Naive thymus-derived CD4-positive, alpha-beta T cell (primary cell): ENCODE measurements at regions not wholly inside any gene's neighbourhood (a gene's known extent, or its start where the extent isn't known, plus 50 kb on each side); places are given as distances from the start of the nearest gene placed in this dataset.

ENCODE experiments used
- ATAC-seq: fragments of 150-1000 bp; cut with Tn5 transposase; 2 replicates; pipeline ENCODE4 v1.10.0; 2021; ENCODE audit warnings: mild to moderate bottlenecking, moderate library complexity
- CTCF ChIA-PET: fragments of 350-600 bp; sonication (Branson Sonifier 250); formaldehyde crosslinking; loops from one replicate; lab custom pipeline; 2021; ENCODE audit warnings: antibody characterized with exemption; lab: Charles Lee
- POLR2A ChIA-PET: fragments of 350-600 bp; sonication (Branson Sonifier 250); formaldehyde crosslinking; loops from one replicate; lab custom pipeline; 2021; ENCODE audit warnings: antibody characterized with exemption, inconsistent platforms; lab: Charles Lee
- DNase-seq, 9 donors: peaks; one replicate each; pipeline versions ENCODE4 v3.0.0 to v3.0.0-alpha.2; 2020 to 2022; ENCODE audit warnings: mixed read lengths in 1 of 9
- H3K27ac ChIP-seq: one replicate; pipeline ENCODE4 v1.7.0; 2013; ENCODE audit warnings: mild to moderate bottlenecking, low read depth, low read length, moderate library complexity
- H3K27me3 ChIP-seq, 2 donors: one replicate each; pipeline ENCODE4 v1.7.0; 2013; ENCODE audit warnings: low read length in 2 of 2, mild to moderate bottlenecking in 2 of 2, moderate library complexity in 2 of 2; ENCODE audit not compliant: control insufficient read depth in 2 of 2, insufficient read depth in 2 of 2
- H3K36me3 ChIP-seq, 3 experiments: 1 replicate in 2 of 3; 2 replicates in 1 of 3; pipeline ENCODE4 v1.7.0; 2013; ENCODE audit warnings: low read length in 3 of 3, mild to moderate bottlenecking in 3 of 3, moderate library complexity in 1 of 3; ENCODE audit not compliant: insufficient read depth in 3 of 3, control insufficient read depth in 2 of 3
- H3K4me1 ChIP-seq, 2 donors: one replicate each; pipeline ENCODE4 v1.7.0; 2013; ENCODE audit warnings: low read length in 2 of 2, mild to moderate bottlenecking in 2 of 2, moderate library complexity in 1 of 2; ENCODE audit not compliant: control insufficient read depth in 2 of 2, insufficient read depth in 2 of 2
- H3K4me3 ChIP-seq: 2 replicates; pipeline ENCODE4 v1.7.0; 2013; ENCODE audit warnings: mild to moderate bottlenecking, low read length
- H3K9me3 ChIP-seq, 3 experiments: 1 replicate in 2 of 3; 2 replicates in 1 of 3; pipeline ENCODE4 v1.7.0; 2013; ENCODE audit warnings: low read length in 3 of 3; ENCODE audit not compliant: control insufficient read depth in 2 of 3
- H3K27ac Mint-ChIP-seq, 9 donors: one replicate each; pipeline ENCODE4 v1.8.0; 2020 to 2022; ENCODE audit warnings: mixed read lengths in 9 of 9, mild to moderate bottlenecking in 8 of 9, moderate library complexity in 5 of 9, inconsistent platforms in 2 of 9
- H3K27me3 Mint-ChIP-seq, 5 donors: one replicate each; pipeline ENCODE4 v1.8.0; 2021 to 2022; ENCODE audit warnings: mixed read lengths in 5 of 5, mild to moderate bottlenecking in 1 of 5
- H3K36me3 Mint-ChIP-seq, 5 donors: one replicate each; pipeline ENCODE4 v1.8.0; 2020 to 2022; ENCODE audit warnings: mixed read lengths in 5 of 5, mild to moderate bottlenecking in 3 of 5, inconsistent platforms in 1 of 5
- H3K4me1 Mint-ChIP-seq, 7 donors: one replicate each; pipeline ENCODE4 v1.8.0; 2020 to 2022; ENCODE audit warnings: mixed read lengths in 7 of 7, mild to moderate bottlenecking in 3 of 7, inconsistent platforms in 1 of 7
- H3K4me3 Mint-ChIP-seq, 10 donors: one replicate each; pipeline ENCODE4 v1.8.0; 2020 to 2022; ENCODE audit warnings: mild to moderate bottlenecking in 10 of 10, mixed read lengths in 10 of 10, moderate library complexity in 6 of 10, inconsistent platforms in 2 of 10
- H3K9me3 Mint-ChIP-seq, 11 donors: one replicate each; pipeline ENCODE4 v1.8.0; 2020 to 2022; ENCODE audit warnings: mixed read lengths in 11 of 11, mild to moderate bottlenecking in 4 of 11, inconsistent platforms in 1 of 11, moderate library complexity in 1 of 11
- intact Hi-C, 2 donors: fragments of 100-400 bp; cut with micrococcal nuclease; formaldehyde crosslinking; loops; one replicate each; pipeline ENCODE4 v1.15.1; 2023

- Mint-ChIP-seq H3K4me1 (peaks cover 0 to 5% (median 0%) of the 10 kb centered on the region in 7 donors), H3K27ac (no peak overlapping the region)
- intact Hi-C loops, result loop anchor here in 1 of 2 donors (5.0 kb wide), 1 partner anchor 407 kb away; no protein-coding TSS in a partner anchor
Observed at GRCh38 chr14:39580696-39581095, 148.5 kb upstream of the FBXO33 start.

GRCh38 chr14:39576736-39577135 is 144.5 kb upstream of the FBXO33 start:
- no peak for ATAC-seq
- Mint-ChIP-seq H3K27ac (no peak overlapping the region), H3K4me3 (peak overlapping the region in 1 of 10 donors; percentile 32), H3K4me1 (no peaks in the 10 kb centered on the region), H3K27me3 (no peaks in the 10 kb centered on the region), H3K9me3 (peaks cover 0 to 52% (median 31%) of the 10 kb centered on the region in 11 donors), H3K36me3 (peaks cover 0 to 5% (median 3%) of the 10 kb centered on the region in 5 donors)
- Histone ChIP-seq H3K9me3 (peaks cover 0 to 11% (median 0%) of the 10 kb centered on the region in 3 experiments), H3K36me3 (no peaks in the 10 kb centered on the region), H3K4me1 (no peaks in the 10 kb centered on the region), H3K27ac (no peak overlapping the region), H3K27me3 (no peaks in the 10 kb centered on the region), H3K4me3 (no peak overlapping the region)
- no peak for DNase-seq
- CTCF ChIA-PET, result no interaction called here
- POLR2A ChIA-PET, result no interaction called here
- intact Hi-C loops, result no loop called here

More at GRCh38 chr14:39580696-39581095, 148.5 kb upstream of the FBXO33 start:
- Histone ChIP-seq H3K9me3 (peaks cover 0 to 7% (median 0%) of the 10 kb centered on the region in 3 experiments), H3K27me3 (no peaks in the 10 kb centered on the region), H3K4me1 (no peaks in the 10 kb centered on the region), H3K4me3 (no peak overlapping the region), H3K27ac (no peak overlapping the region), H3K36me3 (no peaks in the 10 kb centered on the region)
- peaks cover 0 to 24% (median 11%) of the 10 kb centered on the region in 11 donors for H3K9me3 Mint-ChIP-seq
- H3K36me3 Mint-ChIP-seq, result peaks cover 0 to 3% (median 0%) of the 10 kb centered on the region in 5 donors
- DNase-seq (no peak), ATAC-seq (no peak)
- ChIA-PET CTCF (interaction anchor here (0.7 kb wide), 1 partner anchor 100 kb away, joined by 3 read pairs; no protein-coding TSS in a partner anchor), POLR2A (no interaction called here)
- no peak overlapping the region for H3K4me3 Mint-ChIP-seq
- no peaks in the 10 kb centered on the region for H3K27me3 Mint-ChIP-seq

GRCh38 chr14:39576258-39576657 is 144.0 kb upstream of the FBXO33 start:
- peaks cover 0 to 5% (median 3%) of the 10 kb centered on the region in 5 donors for H3K36me3 Mint-ChIP-seq
- Histone ChIP-seq H3K9me3 (peaks cover 0 to 11% (median 0%) of the 10 kb centered on the region in 3 experiments), H3K27ac (no peak overlapping the region), H3K4me3 (no peak overlapping the region), H3K36me3 (no peaks in the 10 kb centered on the region), H3K4me1 (no peaks in the 10 kb centered on the region), H3K27me3 (no peaks in the 10 kb centered on the region)
- H3K4me3 Mint-ChIP-seq, result no peak overlapping the region
- H3K4me1 Mint-ChIP-seq, result no peaks in the 10 kb centered on the region
- DNase-seq (no peak), ATAC-seq (no peak)
- ChIA-PET CTCF (no interaction called here), POLR2A (no interaction called here)
- no peak overlapping the region for H3K27ac Mint-ChIP-seq
- intact Hi-C loops, result no loop called here
- H3K27me3 Mint-ChIP-seq, result no peaks in the 10 kb centered on the region
- H3K9me3 Mint-ChIP-seq, result peaks cover 0 to 56% (median 31%) of the 10 kb centered on the region in 11 donors

DNA sequence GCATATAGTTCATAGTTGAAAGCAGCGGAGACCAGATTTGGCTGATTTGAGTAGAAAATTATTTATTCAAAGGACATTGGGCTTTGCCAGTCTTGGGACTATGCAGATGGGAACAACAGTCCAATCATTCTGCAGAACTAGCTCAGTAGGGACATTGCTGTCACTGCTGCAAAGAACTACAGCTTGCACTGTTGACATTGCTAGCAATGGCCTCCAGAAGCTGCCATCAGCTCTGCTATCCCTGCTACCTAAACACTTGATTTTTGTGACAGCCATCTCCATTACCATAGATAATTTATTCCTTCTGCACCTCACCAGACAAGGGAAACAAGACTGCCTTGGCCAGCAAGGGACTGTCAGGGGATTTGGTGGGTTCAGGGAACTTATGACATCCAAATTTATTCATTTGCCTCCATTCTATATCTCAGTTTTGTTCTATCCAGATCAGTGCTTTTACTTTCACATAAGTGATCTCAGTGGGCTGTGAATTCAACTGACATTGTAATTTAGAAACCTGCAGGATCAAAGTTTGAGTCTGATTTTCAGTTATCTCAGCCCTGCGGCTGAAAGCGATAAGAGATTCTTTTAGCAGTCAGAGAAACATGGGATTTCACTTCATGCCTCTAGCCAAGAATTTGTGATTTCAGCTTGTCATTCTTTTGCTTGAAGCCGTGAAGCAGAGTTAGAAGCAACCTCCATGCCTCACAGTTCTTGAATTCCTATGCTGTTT is 136.7 kb upstream of the FBXO33 start:
- H3K27me3 ChIP-seq, result no peaks in the 10 kb centered on the region
- Mint-ChIP-seq H3K36me3 (peaks cover 0 to 5% (median 3%) of the 10 kb centered on the region in 5 donors), H3K27ac (no peak overlapping the region), H3K4me3 (no peak overlapping the region), H3K9me3 (peaks cover 1 to 30% (median 16%) of the 10 kb centered on the region in 11 donors), H3K27me3 (no peaks in the 10 kb centered on the region), H3K4me1 (no peaks in the 10 kb centered on the region)
- intact Hi-C loops, result no loop called here
- ChIA-PET POLR2A (no interaction called here), CTCF (no interaction called here)
- H3K4me3 ChIP-seq, result no peak overlapping the region
- H3K27ac ChIP-seq, result no peak overlapping the region
- H3K36me3 ChIP-seq, result no peaks in the 10 kb centered on the region
- DNase-seq, result no peak
- no peaks in the 10 kb centered on the region for H3K4me1 ChIP-seq
- ATAC-seq, result no peak
- H3K9me3 ChIP-seq, result no peaks in the 10 kb centered on the region

DNA sequence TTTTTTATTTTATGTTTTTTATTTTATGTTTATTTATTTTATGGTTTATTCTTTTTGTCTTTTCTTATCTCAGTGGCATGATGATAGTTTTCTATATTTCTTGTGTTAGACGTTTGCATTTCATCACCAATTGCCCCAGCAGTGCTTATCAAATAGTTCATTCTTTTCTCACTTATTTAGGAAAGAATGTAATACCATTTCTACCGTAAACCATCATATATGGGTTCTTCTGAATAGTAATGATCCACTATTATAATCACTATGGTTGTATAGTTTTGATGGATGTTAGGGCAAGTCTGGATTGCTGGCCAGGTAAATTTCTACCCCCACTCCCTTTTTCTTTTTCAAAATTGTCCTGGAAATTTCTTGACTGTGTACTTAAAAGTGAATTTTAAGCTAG is 134.6 kb upstream of the FBXO33 start:
- H3K9me3 ChIP-seq, result no peaks in the 10 kb centered on the region
- no peaks in the 10 kb centered on the region for H3K4me1 Mint-ChIP-seq
- no peak overlapping the region for H3K27ac Mint-ChIP-seq
- ChIA-PET POLR2A (no interaction called here), CTCF (no interaction called here)
- H3K27me3 ChIP-seq, result no peaks in the 10 kb centered on the region
- H3K4me1 ChIP-seq, result no peaks in the 10 kb centered on the region
- no peak overlapping the region for H3K27ac ChIP-seq
- peaks cover 0 to 20% (median 8%) of the 10 kb centered on the region in 11 donors for H3K9me3 Mint-ChIP-seq
- no peaks in the 10 kb centered on the region for H3K36me3 ChIP-seq
- intact Hi-C loops, result no loop called here
- DNase-seq (no peak), ATAC-seq (no peak)
- H3K4me3 ChIP-seq, result no peak overlapping the region
- H3K4me3 Mint-ChIP-seq, result no peak overlapping the region
- H3K36me3 Mint-ChIP-seq, result peaks cover 0 to 3% (median 0%) of the 10 kb centered on the region in 5 donors
- H3K27me3 Mint-ChIP-seq, result no peaks in the 10 kb centered on the region

GRCh38 chr14:39563361-39563760 is 131.1 kb upstream of the FBXO33 start:
- Histone ChIP-seq H3K27ac (no peak overlapping the region), H3K4me1 (no peaks in the 10 kb centered on the region), H3K27me3 (no peaks in the 10 kb centered on the region), H3K36me3 (no peaks in the 10 kb centered on the region), H3K9me3 (peaks cover 0 to 15% (median 0%) of the 10 kb centered on the region in 3 experiments), H3K4me3 (no peak overlapping the region)
- no peaks in the 10 kb centered on the region for H3K4me1 Mint-ChIP-seq
- intact Hi-C loops, result no loop called here
- peaks cover 0 to 8% (median 6%) of the 10 kb centered on the region in 5 donors for H3K36me3 Mint-ChIP-seq
- no peak for ATAC-seq
- CTCF ChIA-PET, result no interaction called here
- POLR2A ChIA-PET, result no interaction called here
- no peaks in the 10 kb centered on the region for H3K27me3 Mint-ChIP-seq
- no peak overlapping the region for H3K4me3 Mint-ChIP-seq
- no peak for DNase-seq
- no peak overlapping the region for H3K27ac Mint-ChIP-seq
- H3K9me3 Mint-ChIP-seq, result peaks cover 9 to 45% (median 23%) of the 10 kb centered on the region in 11 donors

DNA sequence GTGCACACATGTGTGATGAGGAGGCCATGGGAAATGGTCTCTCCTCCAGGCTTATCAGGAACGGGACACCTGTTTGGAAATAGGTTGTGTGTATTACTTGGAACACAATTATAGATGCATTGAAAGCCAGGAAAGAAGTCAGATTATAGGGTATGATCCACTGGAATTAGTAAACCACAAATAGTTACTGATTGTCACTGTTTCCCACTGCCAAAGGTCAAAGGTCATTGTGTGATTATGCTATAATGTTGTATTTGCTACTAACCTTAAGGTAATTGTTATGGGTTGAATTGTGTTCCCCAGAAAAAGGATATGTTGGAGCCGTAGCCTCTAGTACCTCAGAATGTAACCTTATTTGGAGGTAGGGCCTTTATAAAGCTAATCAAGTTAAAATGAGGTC is 129.9 kb upstream of the FBXO33 start:
- H3K9me3 Mint-ChIP-seq, result peaks cover 9 to 55% (median 26%) of the 10 kb centered on the region in 11 donors
- H3K4me3 Mint-ChIP-seq, result no peak overlapping the region
- DNase-seq (no peak), ATAC-seq (no peak)
- POLR2A ChIA-PET, result no interaction called here
- peaks cover 0 to 8% (median 6%) of the 10 kb centered on the region in 5 donors for H3K36me3 Mint-ChIP-seq
- CTCF ChIA-PET, result no interaction called here
- no peaks in the 10 kb centered on the region for H3K27me3 Mint-ChIP-seq
- Histone ChIP-seq H3K4me1 (no peaks in the 10 kb centered on the region), H3K36me3 (no peaks in the 10 kb centered on the region), H3K4me3 (no peak overlapping the region), H3K27ac (no peak overlapping the region), H3K9me3 (peaks cover 0 to 23% (median 0%) of the 10 kb centered on the region in 3 experiments), H3K27me3 (no peaks in the 10 kb centered on the region)
- intact Hi-C loops, result no loop called here
- H3K4me1 Mint-ChIP-seq, result no peaks in the 10 kb centered on the region
- H3K27ac Mint-ChIP-seq, result no peak overlapping the region
